GM21423 (cell line): ENCODE measurements at regions not wholly inside any gene's neighbourhood (a gene's known extent, or its start where the extent isn't known, plus 50 kb on each side); places are given as distances from the start of the nearest gene placed in this dataset.

ENCODE experiments used
- ATAC-seq: cut with Tn5 transposase; IDR thresholded peaks from one replicate; pipeline ENCODE4 v1.9.1; 2021; ENCODE audit warnings: mild to moderate bottlenecking, moderate library complexity; ENCODE audit not compliant: unreplicated experiment

GRCh38 chr9:11275158-11275695 is 662.4 kb upstream of the PTPRD start:
- ATAC-seq = no peak

DNA sequence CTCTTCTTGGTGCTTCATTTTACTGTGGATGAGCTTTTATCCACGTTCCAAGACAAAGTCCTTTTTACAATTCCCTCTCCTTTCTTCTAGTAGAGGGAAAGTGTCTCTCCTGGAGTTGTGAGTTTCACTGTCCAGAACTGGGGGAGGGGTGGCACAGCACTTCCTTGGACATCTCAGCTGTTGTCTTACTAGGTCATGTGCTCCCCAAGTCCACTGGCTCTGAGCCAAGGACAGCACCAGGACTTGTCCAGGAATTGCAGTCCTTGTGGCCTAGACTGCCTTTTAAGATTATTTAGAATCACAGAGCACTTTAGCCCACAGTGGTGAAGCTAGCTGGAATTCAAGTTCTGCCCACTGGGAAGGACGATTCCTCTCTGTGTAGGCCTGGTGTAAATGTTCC is 700.2 kb upstream of the PTPRD start:
- ATAC-seq = no peak

- no peak for ATAC-seq
These were observed 706.1 kb upstream of the PTPRD start for GRCh38 chr9:11318946-11319345.

- no peak for ATAC-seq
These were observed 706.7 kb upstream of the PTPRD start for GRCh38 chr9:11319538-11319937.

DNA sequence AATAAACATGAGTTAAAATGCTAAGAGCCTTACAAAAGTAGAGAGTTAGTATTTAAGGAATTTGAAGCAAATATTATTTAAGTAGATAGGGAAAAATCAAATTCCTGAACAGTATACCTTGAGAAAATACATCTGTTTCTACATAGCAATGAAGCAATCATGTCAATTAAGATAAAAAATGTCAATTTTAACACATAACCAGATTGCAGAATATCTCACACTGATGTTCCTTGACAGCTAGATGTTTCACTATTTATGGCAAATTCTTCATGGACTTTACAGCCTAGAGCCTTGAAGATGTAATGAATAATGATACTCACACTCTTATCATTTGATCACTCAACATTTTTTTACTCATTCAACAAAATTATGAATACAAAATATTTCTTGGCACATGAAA is 708.2 kb upstream of the PTPRD start:
- ATAC-seq = no peak

DNA sequence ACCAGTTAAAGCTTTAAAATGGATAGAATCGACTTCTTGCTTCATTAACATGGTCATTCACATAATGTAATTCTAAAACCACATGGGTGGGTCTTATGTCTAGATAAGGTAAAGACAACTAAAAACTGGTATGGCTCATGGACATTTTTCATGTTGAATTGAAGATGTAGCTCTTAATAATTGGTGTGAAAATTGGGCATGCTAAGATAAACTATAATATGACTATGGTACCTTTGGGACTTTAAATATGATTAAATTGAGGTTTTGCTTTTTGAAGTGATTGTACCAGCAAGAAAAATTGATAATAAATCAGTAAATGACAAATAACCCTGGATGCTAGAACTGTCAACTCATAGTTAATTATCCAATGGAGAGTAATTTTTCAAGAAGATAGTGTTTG is 710.7 kb upstream of the PTPRD start:
- ATAC-seq = no peak

DNA sequence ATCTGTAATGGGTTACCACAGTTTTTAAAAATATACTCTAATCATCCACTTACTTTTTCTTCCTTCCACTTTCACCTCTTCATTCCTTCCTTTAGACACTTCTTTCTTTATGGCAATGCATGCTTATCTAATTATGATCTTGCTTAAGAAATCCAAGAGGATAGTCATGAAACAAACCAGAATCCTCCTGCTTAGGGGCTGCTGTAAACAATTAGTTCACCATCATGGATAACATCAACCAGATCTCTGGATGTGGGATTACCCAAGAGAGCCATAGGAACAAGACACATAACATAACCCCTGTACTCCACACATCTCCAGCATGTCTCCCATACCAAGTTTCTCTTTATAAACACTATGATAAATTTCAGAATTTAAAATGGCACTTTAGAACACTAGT is 713.4 kb upstream of the PTPRD start:
- ATAC-seq = no peak

- no peak for ATAC-seq
These were observed 715.5 kb upstream of the PTPRD start for GRCh38 chr9:11328326-11328725.

GRCh38 chr9:11335011-11335410 is 722.2 kb upstream of the PTPRD start:
- ATAC-seq = no peak

DNA sequence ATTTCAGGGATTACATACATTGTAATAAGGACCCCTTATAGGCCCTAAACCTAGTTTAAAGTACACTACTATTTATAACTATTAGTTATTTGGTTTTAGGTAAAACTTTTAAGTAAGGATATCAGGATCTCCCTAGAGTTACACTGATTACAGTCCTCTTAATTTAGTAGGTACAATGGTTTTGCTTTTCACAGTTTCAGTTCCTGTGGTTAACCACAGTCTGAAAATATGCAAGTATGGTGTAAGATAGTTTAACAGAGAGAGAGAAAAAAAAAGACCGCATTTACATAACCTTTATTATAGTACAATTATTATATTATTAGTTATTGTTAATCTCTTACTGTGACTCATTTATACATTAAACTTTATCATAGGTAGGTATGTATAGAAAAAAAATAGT is 725.3 kb upstream of the PTPRD start:
- ATAC-seq = peak; percentile 82

DNA sequence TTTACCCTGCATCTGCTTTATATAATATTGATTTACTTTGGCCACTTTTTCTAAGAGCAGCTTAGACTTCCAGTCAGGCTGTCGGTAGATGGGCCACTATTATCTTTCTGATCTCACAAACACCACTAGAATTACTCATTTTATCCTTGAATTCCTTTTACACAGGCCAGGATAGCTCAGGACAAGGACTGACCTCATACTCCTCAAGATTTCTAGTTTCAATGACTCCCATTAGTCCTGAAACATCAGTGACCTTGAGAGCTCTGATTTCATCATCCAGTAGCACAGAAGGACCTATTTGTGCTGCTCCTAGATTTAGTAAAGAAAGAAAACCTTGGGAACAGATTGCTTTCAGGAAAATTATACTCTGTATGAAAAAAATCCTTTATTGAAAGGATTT is 727.9 kb upstream of the PTPRD start:
- ATAC-seq = no peak

DNA sequence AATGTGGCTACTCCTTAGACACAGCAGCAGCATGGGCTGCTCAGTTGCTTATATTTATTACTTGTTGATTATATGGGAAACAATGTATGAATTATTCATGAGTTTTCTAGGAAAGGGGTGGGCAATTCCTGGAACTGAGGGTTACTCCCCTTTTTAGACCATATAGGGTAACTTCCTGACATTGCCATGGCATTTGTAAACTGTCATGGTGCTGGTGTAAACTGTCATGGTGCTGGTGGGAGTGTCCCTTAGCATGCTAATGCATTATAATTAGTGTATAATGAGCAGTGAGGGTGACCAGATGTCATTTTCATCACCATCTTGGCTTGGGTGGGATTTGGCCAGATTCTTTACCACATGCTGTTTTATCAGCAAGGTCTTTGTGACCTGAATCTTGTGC is 734.6 kb upstream of the PTPRD start:
- no peak for ATAC-seq

- ATAC-seq = no peak
These were observed 735.6 kb upstream of the PTPRD start for GRCh38 chr9:11348366-11348765.

DNA sequence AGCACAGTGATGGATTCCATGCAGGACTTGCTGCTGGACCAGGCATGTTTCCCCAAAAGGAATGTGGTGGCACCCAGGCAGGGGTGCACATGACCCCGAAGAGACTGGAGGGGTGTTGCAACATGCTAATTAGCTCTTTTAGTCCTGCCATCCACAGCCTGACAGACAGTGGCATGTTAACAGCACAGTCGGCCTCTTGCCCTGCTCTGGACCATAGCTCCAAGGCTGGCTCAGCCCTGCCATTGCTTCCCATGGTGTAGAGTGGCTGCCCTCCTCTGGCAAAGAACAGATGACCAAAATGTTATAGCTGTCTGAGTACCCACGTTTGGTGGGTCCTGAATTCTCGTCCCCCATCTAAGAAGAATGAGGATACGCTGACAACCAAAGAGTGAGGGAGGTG is 736.4 kb upstream of the PTPRD start:
- no peak for ATAC-seq

- no peak for ATAC-seq
These were observed 739.8 kb upstream of the PTPRD start for GRCh38 chr9:11352612-11353011.

- no peak for ATAC-seq
These were observed 743.3 kb upstream of the PTPRD start for GRCh38 chr9:11356067-11356466.

DNA sequence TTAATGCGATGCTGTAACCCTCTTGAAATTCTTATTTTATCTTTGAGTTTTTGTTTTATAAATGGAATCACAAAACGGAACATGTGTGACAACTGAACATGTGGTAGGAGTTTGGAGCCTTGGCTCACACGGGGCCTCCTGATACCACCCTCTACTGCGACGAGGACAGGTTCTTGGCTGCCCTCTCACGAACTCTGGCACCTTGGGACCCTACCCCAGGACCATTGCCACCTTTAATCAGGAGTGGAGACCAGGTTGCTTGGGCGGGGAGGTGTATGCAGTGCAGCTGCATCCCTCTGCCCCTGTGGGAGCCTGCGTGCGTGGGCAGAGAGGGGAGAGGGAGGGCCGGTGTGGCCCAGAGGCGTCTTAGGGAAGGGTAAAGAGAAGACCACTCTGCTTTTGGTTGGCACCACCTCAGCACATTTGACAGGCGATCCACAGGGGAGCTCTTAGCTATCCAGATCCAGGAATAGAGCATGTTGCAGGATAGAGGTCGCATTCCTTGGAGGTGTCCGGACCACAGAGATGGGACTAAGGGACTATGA is 753.9 kb upstream of the PTPRD start:
- no peak for ATAC-seq

GRCh38 chr9:11374926-11375325 is 762.1 kb upstream of the PTPRD start:
- no peak for ATAC-seq

DNA sequence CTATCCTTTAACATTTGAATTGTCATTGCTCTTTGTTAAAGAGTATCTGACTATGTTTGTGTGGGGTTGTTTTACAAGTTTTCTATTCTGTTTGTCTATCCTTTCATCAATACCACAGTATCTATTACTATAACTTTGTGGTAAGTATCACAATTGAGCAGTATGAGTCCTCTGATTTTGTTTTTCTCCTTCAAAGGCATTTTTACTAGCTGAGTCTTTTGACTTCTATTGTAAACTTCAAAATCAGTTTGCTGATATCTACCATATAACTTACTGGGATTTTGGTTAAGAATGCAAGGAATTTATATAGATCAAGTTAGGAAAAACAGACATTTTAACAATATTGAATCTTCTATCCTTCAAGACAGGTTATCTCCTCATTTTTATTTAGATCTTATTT is 789.8 kb upstream of the PTPRD start:
- no peak for ATAC-seq

DNA sequence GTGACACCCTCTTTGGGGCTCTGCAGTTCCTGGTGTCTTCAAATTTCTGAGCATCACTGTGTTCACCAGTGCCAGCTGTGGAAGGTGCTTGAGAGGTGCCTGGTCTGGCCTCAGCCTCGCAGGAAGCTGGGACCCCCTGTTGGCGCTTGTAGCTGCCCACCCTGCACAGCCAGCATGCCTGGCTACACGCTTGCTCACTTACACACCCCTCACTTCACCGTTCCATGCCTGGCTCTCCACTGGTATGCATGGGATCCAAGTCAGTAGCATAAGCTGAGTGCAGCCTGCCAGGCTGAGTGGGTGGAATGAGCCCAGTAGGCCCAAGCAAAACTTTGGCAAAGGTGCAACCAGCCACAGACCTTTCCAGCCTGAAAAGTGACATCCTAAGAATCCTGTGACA is 801.4 kb upstream of the PTPRD start:
- no peak for ATAC-seq

- no peak for ATAC-seq
These were observed 805.0 kb upstream of the PTPRD start for GRCh38 chr9:11417782-11418181.

DNA sequence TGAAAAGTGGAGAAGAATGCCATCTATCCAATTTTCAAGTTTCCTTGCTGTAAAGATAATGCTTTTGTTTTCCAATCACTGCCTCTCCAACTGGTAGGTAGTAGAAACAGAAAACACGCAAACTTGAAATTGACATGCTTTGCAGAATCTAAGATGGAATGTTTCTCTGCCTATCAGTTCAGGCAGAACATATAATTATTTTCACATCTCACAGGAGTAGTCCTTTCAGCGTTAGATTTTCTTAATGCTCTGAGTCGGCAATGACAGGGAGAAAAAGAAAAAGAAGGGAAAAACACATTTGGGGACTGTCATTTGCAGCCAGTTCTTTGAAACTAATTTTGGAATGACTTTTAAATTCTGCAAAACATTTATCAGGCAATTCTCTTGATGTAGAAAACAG is 818.7 kb upstream of the PTPRD start:
- no peak for ATAC-seq

GRCh38 chr9:11432361-11432760 is 819.6 kb upstream of the PTPRD start:
- ATAC-seq = no peak
